Sigmoid colon (tissue), 4 donors: ENCODE measurements at regions not wholly inside any gene's neighbourhood (a gene's known extent, or its start where the extent isn't known, plus 50 kb on each side); places are given as distances from the start of the nearest gene placed in this dataset.

Experiments used
- CTCF ChIP-seq, 4 experiments: fragments of 450-650 bp in 3 of 4; fragments of 200-600 bp in 1 of 4; IDR thresholded peaks; one replicate each; pipeline ENCODE4 v1.5.1; 2016 to 2019; ENCODE audit warnings: antibody characterized with exemption in 4 of 4, mild to moderate bottlenecking in 3 of 4, moderate library complexity in 2 of 4
- EP300 ChIP-seq, 4 donors: sonication (generic); formaldehyde crosslinking; IDR thresholded peaks; one replicate each; pipeline ENCODE4 v1.6.1; 2017; ENCODE audit warnings: antibody characterized with exemption in 4 of 4
- POLR2A ChIP-seq, 2 donors: fragments of 450-650 bp; IDR thresholded peaks; one replicate each; pipeline ENCODE4 v1.6.1; 2016; ENCODE audit warnings: antibody characterized with exemption in 2 of 2, mild to moderate bottlenecking in 2 of 2, moderate library complexity in 2 of 2
- POLR2AphosphoS5 ChIP-seq, 4 donors: sonication (generic); formaldehyde crosslinking; IDR thresholded peaks; one replicate each; pipeline ENCODE4 v1.6.1; 2017; ENCODE audit warnings: antibody characterized with exemption in 4 of 4

GRCh38 chr18:44156776-44157335 is 523.8 kb upstream of the SETBP1 start:
- TF ChIP-seq CTCF (IDR thresholded peaks at IDR 0.05) (no peak), POLR2AphosphoS5 (IDR thresholded peaks at IDR 0.05) (no peak), POLR2A (IDR thresholded peaks at IDR 0.05) (no peak), EP300 (IDR thresholded peaks at IDR 0.05) (no peak)
